ENCODE measurements at regions not wholly inside any gene's neighbourhood (a gene's known extent, or its start where the extent isn't known, plus 50 kb on each side); places are given as distances from the start of the nearest gene placed in this dataset.

GRCh38 chr2:23178396-23178795 lies 206.6 kb upstream of the KLHL29 start:
- TF ChIP-seq CTCF (IDR thresholded peaks at IDR 0.05) (no peak), EP300 (IDR thresholded peaks at IDR 0.05) (no peak)

Measured in ovary (tissue), 3 donors.